OCI-LY3 (cell line): ENCODE measurements at regions not wholly inside any gene's neighbourhood (a gene's known extent, or its start where the extent isn't known, plus 50 kb on each side); places are given as distances from the start of the nearest gene placed in this dataset.

ENCODE experiments used
- H2AFZ ChIP-seq: fragments of 200-600, 300-600 bp; shearing (Covaris generic); 2 replicates; pipeline ENCODE4 v1.6.0; 2014; ENCODE audit warnings: antibody characterized with exemption, low read depth, low read length
- H3K27ac ChIP-seq: fragments of 200-600, 300-600 bp; sonication (generic); 2 replicates; pipeline ENCODE4 v1.5.1; 2014; ENCODE audit warnings: mild to moderate bottlenecking, low read length, moderate library complexity, mixed read lengths
- H3K27me3 ChIP-seq: fragments of 200-600, 300-600 bp; sonication (generic); 2 replicates; pipeline ENCODE4 v1.6.1; 2014; ENCODE audit warnings: low read depth, low read length, mixed read lengths
- H3K36me3 ChIP-seq: fragments of 200-600, 300-600 bp; sonication (generic); replicated peaks from 2 replicates; pipeline ENCODE3; 2014; ENCODE audit warnings: low read depth, low read length, mixed read lengths
- H3K4me1 ChIP-seq: fragments of 300-600, 200-600 bp; sonication (generic); 2 replicates; pipeline ENCODE4 v1.6.1; 2014; ENCODE audit warnings: low read length, mixed read lengths
- H3K4me2 ChIP-seq: fragments of 200-600, 300-600 bp; sonication (generic); 2 replicates; pipeline ENCODE4 v1.6.1; 2014; ENCODE audit warnings: low read length, mixed read lengths
- H3K4me3 ChIP-seq: fragments of 300-600, 200-600 bp; sonication (generic); 2 replicates; pipeline ENCODE4 v1.5.1; 2014; ENCODE audit warnings: antibody characterized with exemption, mild to moderate bottlenecking, low read length, moderate library complexity
- H3K79me2 ChIP-seq: fragments of 300-600, 200-600 bp; shearing (Covaris generic); 2 replicates; pipeline ENCODE4 v1.6.1; 2014; ENCODE audit warnings: mild to moderate bottlenecking, low read length, mixed read lengths
- H3K9ac ChIP-seq: fragments of 300-600, 200-600 bp; shearing (Covaris generic); 2 replicates; pipeline ENCODE4 v1.6.0; 2014; ENCODE audit warnings: mild to moderate bottlenecking, low read length, moderate library complexity
- H3K9me3 ChIP-seq: fragments of 200-600, 300-600 bp; shearing (Covaris generic); 2 replicates; pipeline ENCODE4 v1.6.1; 2014; ENCODE audit warnings: low read length, mixed read lengths; ENCODE audit not compliant: insufficient read depth
- H4K20me1 ChIP-seq: fragments of 200-600, 300-600 bp; sonication (generic); 2 replicates; pipeline ENCODE4 v1.6.1; 2016; ENCODE audit warnings: low read length, mixed read lengths; ENCODE audit not compliant: insufficient read depth
- CTCF ChIP-seq: fragments of 200-600, 300-600 bp; sonication (generic); IDR thresholded peaks from 2 replicates; pipeline ENCODE4 v1.5.1; 2014; ENCODE audit warnings: antibody characterized with exemption, low read length, low read depth
- EZH2phosphoT487 ChIP-seq: fragments of 200-600 bp; shearing (Covaris generic); IDR thresholded peaks from 2 replicates; pipeline ENCODE4 v1.6.1; 2018; ENCODE audit warnings: antibody characterized with exemption, mixed run types, low read depth

GRCh38 chr11:38304926-38305325 is 1706.9 kb upstream of the RAG2 start:
- H3K27me3 ChIP-seq: no peaks in the 10 kb centered on the region
- H3K27ac ChIP-seq: no peak overlapping the region
- no peak for TF ChIP-seq EZH2phosphoT487
- TF ChIP-seq CTCF: no peak
- no peaks in the 10 kb centered on the region for H3K79me2 ChIP-seq
- H3K4me2 ChIP-seq: no peak overlapping the region
- H3K4me3 ChIP-seq: no peak overlapping the region
- H3K9me3 ChIP-seq: no peaks in the 10 kb centered on the region
- H3K9ac ChIP-seq: no peak overlapping the region
- peaks cover 18% of the 10 kb centered on the region for H3K4me1 ChIP-seq
- H3K36me3 ChIP-seq: no peaks in the 10 kb centered on the region
- no peak overlapping the region for H2AFZ ChIP-seq
- no peaks in the 10 kb centered on the region for H4K20me1 ChIP-seq

DNA sequence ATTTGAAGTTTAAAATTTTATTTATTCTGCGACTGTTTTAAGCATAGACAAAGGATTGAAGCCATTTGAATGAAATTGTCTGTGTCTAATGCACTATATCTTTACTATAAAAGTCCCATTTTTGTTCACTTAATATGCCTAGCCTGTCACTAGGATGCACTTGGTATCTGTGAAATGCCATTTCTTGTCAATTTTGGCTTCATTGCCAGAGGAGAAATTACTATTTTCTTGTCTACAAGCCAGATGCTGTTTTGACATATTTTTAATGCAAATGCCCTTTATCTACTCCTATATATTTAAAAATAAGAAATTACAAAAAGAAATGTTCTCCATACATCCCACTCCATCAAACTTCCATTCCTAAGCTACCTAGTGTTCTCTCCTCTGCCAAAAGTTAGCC is 1704.5 kb upstream of the RAG2 start:
- H3K79me2 ChIP-seq: no peaks in the 10 kb centered on the region
- no peak overlapping the region for H3K4me3 ChIP-seq
- H3K4me2 ChIP-seq: no peak overlapping the region
- TF ChIP-seq CTCF: no peak
- no peak for TF ChIP-seq EZH2phosphoT487
- H3K4me1 ChIP-seq: peaks cover 13% of the 10 kb centered on the region
- no peak overlapping the region for H3K27ac ChIP-seq
- no peaks in the 10 kb centered on the region for H3K9me3 ChIP-seq
- no peaks in the 10 kb centered on the region for H3K27me3 ChIP-seq
- no peak overlapping the region for H2AFZ ChIP-seq
- H3K9ac ChIP-seq: no peak overlapping the region
- no peaks in the 10 kb centered on the region for H4K20me1 ChIP-seq
- no peaks in the 10 kb centered on the region for H3K36me3 ChIP-seq

DNA sequence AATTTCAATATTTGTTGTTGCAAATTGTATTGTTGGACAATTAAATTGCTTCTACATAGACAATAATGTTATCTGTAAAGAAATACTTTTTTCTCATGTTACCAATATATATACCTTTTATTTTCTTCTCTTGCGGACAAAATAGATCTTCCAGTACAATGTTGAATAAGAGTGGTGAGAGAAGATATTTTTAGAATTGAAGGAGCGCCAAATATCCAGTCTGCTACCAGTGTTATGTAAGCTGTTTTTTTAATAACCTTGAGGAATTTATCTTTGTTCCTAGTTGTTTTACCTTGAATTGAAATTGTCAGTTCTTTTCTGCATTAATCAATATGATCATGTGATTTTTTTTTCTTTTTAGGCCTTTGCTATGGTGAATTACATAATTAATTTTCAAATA is 1702.5 kb upstream of the RAG2 start:
- no peaks in the 10 kb centered on the region for H3K36me3 ChIP-seq
- no peak overlapping the region for H2AFZ ChIP-seq
- H3K79me2 ChIP-seq: no peaks in the 10 kb centered on the region
- no peaks in the 10 kb centered on the region for H4K20me1 ChIP-seq
- H3K27ac ChIP-seq: no peak overlapping the region
- no peak overlapping the region for H3K9ac ChIP-seq
- H3K4me3 ChIP-seq: no peak overlapping the region
- H3K4me2 ChIP-seq: no peak overlapping the region
- no peaks in the 10 kb centered on the region for H3K9me3 ChIP-seq
- no peak for TF ChIP-seq CTCF
- no peak for TF ChIP-seq EZH2phosphoT487
- peaks cover 1% of the 10 kb centered on the region; the same call in 1 of the 2 replicates for H3K4me1 ChIP-seq
- no peaks in the 10 kb centered on the region for H3K27me3 ChIP-seq

GRCh38 chr11:38296211-38296776 is 1698.3 kb upstream of the RAG2 start:
- Histone ChIP-seq H3K36me3 (no peaks in the 10 kb centered on the region), H4K20me1 (no peaks in the 10 kb centered on the region), H3K9ac (no peak overlapping the region), H3K79me2 (no peaks in the 10 kb centered on the region), H2AFZ (no peak overlapping the region), H3K4me2 (no peak overlapping the region), H3K27ac (no peak overlapping the region), H3K4me3 (no peak overlapping the region), H3K27me3 (no peaks in the 10 kb centered on the region), H3K9me3 (no peaks in the 10 kb centered on the region), H3K4me1 (no peaks in the 10 kb centered on the region)
- TF ChIP-seq CTCF (no peak), EZH2phosphoT487 (no peak)
